ENCODE measurements at regions not wholly inside any gene's neighbourhood (a gene's known extent, or its start where the extent isn't known, plus 50 kb on each side); places are given as distances from the start of the nearest gene placed in this dataset.

- FAIRE-seq, result no peak
- DNase-seq (ENCODE audit: insufficient read length, low spot score), result no peak
- TF ChIP-seq PAX5 (IDR thresholded peaks at IDR 0.05; ENCODE audit: insufficient read depth, low read length, severe bottlenecking) (no peak), TAF1 (IDR thresholded peaks at IDR 0.05; ENCODE audit: low read depth, low read length) (no peak), SPI1 (IDR thresholded peaks at IDR 0.05; ENCODE audit: low read depth, low read length) (no peak), POU2F2 (IDR thresholded peaks at IDR 0.05; ENCODE audit: low read depth, low read length) (no peak), POLR2A (IDR thresholded peaks at IDR 0.05; ENCODE audit: low read depth, low read length) (no peak)
Measured at GRCh38 chr5:147049764-147050163, 171.2 kb upstream of the PPP2R2B start.

GRCh38 chr5:147050172-147050571 is 171.6 kb upstream of the PPP2R2B start:
- no peak for DNase-seq (ENCODE audit: insufficient read length, low spot score)
- no peak for FAIRE-seq
- TF ChIP-seq TAF1 (IDR thresholded peaks at IDR 0.05; ENCODE audit: low read depth, low read length) (no peak), POLR2AphosphoS5 (IDR thresholded peaks at IDR 0.05; ENCODE audit: low read depth, low read length) (no peak), PAX5 (IDR thresholded peaks at IDR 0.05; ENCODE audit: insufficient read depth, low read length, severe bottlenecking) (no peak), SPI1 (IDR thresholded peaks at IDR 0.05; ENCODE audit: low read depth, low read length) (no peak), POLR2A (IDR thresholded peaks at IDR 0.05; ENCODE audit: low read depth, low read length) (no peak), POU2F2 (IDR thresholded peaks at IDR 0.05; ENCODE audit: low read depth, low read length) (no peak)

GRCh38 chr5:147051193-147051592 is 172.6 kb upstream of the PPP2R2B start:
- DNase-seq (ENCODE audit: insufficient read length, low spot score) (no peak), FAIRE-seq (no peak)

DNA sequence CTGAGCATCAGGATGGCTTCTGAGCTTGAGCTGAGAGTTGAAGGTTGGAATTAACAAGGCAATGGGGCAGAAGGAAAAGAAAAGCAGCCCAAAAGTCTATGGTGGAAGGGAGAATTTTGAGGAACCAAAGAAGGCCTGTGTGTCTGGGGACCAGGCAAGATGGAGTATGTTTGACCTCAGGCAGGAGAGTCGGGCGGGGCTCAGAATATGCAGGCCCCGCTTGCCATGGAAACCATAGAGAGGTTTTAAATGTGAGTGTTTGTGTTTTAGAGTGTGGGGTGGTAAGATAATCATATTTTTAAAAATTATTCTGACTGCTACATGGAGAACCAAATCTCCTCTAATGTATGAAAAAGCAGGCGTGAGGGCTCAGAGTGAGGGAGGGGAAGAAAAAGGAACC is 174.0 kb upstream of the PPP2R2B start:
- DNase-seq (ENCODE audit: insufficient read length, low spot score), result no peak
- no peak for FAIRE-seq
- TF ChIP-seq POLR2AphosphoS5 (IDR thresholded peaks at IDR 0.05; ENCODE audit: low read depth, low read length) (no peak), TAF1 (IDR thresholded peaks at IDR 0.05; ENCODE audit: low read depth, low read length) (no peak), SPI1 (IDR thresholded peaks at IDR 0.05; ENCODE audit: low read depth, low read length) (no peak), PAX5 (IDR thresholded peaks at IDR 0.05; ENCODE audit: insufficient read depth, low read length, severe bottlenecking) (no peak), POU2F2 (IDR thresholded peaks at IDR 0.05; ENCODE audit: low read depth, low read length) (no peak), POLR2A (IDR thresholded peaks at IDR 0.05; ENCODE audit: low read depth, low read length) (no peak)

More at GRCh38 chr5:147051193-147051592, 172.6 kb upstream of the PPP2R2B start:
- TF ChIP-seq POLR2A (IDR thresholded peaks at IDR 0.05; ENCODE audit: low read depth, low read length) (no peak), SPI1 (IDR thresholded peaks at IDR 0.05; ENCODE audit: low read depth, low read length) (no peak)

DNA sequence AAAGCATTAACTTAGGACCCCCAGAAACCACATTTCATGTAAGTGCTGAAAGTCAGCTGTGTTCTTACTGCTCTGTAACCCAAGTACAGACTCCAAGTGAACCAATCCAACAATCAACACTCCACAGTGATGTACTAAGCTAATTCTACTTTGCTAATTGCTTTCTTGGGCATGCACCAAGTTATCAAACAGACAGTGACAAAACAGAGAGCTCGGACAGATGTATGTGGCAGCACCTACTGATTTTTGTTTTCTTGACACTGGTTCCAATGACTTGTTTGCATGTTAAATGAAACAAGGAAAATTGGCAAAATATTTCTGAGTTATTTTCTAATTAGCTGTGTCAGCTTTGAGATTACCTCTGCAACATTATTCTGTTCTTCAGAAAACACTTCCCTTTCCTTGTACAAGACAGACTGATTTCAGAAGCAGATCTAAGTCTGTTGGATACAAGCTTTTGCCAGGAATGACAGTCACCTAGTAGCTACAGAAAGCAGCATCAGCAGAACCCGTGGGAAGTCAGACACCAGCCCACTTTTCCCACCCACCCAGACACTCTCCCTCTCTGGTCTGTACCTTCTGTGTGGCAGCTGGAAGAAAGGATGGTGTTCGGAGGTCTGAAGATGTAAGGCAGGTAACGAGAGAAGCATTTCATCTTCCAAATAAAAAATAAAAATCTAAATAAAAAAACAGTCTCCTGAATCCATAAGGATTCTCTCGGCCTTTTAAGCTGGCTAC is 176.7 kb upstream of the PPP2R2B start:
- no peak for TF ChIP-seq TAF1 (IDR thresholded peaks at IDR 0.05; ENCODE audit: low read depth, low read length)
- TF ChIP-seq POU2F2 (IDR thresholded peaks at IDR 0.05; ENCODE audit: low read depth, low read length), result no peak
- no peak for TF ChIP-seq POLR2AphosphoS5 (IDR thresholded peaks at IDR 0.05; ENCODE audit: low read depth, low read length)
- TF ChIP-seq POLR2A (IDR thresholded peaks at IDR 0.05; ENCODE audit: low read depth, low read length), result no peak
- TF ChIP-seq SPI1 (IDR thresholded peaks at IDR 0.05; ENCODE audit: low read depth, low read length), result no peak
- TF ChIP-seq PAX5 (IDR thresholded peaks at IDR 0.05; ENCODE audit: insufficient read depth, low read length, severe bottlenecking), result no peak
- no peak for DNase-seq (ENCODE audit: insufficient read length, low spot score)
- no peak for FAIRE-seq

DNA sequence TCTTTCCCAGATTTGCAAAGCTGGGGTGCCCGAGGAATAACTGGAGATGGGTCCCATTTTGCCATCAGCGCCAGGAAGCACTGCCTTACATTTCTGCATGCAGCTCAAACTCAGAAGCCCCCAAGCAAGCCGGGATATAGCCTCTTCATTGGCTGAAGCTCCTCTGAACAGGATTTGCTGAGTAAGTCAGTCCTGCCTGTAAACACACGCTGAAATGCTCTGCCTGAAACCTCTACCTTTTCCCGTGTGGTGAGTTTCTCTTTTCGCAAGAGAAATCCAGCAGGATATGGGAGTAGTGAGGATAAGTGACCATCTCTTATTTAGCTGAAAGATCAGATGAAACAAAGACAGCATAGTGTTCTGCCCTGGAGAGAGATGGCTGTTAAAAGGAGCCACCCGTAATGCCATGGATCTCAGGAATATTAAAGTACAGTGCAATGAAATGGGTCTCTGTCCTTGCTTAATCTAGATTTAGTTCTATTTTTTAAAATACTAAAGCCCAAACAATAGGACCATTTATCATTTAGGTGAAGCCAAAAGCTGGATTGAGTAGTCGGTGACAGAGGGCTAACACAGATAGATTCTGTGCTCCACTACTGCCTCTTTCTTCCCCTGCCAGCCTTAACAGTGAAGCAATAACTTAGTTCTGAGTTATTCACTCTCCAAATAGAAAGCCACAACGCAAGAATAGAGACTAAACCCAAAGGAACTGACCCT is 177.5 kb upstream of the PPP2R2B start:
- TF ChIP-seq POLR2A (IDR thresholded peaks at IDR 0.05; ENCODE audit: low read depth, low read length), result no peak
- TF ChIP-seq PAX5 (IDR thresholded peaks at IDR 0.05; ENCODE audit: insufficient read depth, low read length, severe bottlenecking), result no peak
- no peak for TF ChIP-seq TAF1 (IDR thresholded peaks at IDR 0.05; ENCODE audit: low read depth, low read length)
- TF ChIP-seq SPI1 (IDR thresholded peaks at IDR 0.05; ENCODE audit: low read depth, low read length), result no peak
- no peak for TF ChIP-seq POLR2AphosphoS5 (IDR thresholded peaks at IDR 0.05; ENCODE audit: low read depth, low read length)
- TF ChIP-seq POU2F2 (IDR thresholded peaks at IDR 0.05; ENCODE audit: low read depth, low read length), result no peak
- DNase-seq (ENCODE audit: insufficient read length, low spot score) (no peak), FAIRE-seq (no peak)

DNA sequence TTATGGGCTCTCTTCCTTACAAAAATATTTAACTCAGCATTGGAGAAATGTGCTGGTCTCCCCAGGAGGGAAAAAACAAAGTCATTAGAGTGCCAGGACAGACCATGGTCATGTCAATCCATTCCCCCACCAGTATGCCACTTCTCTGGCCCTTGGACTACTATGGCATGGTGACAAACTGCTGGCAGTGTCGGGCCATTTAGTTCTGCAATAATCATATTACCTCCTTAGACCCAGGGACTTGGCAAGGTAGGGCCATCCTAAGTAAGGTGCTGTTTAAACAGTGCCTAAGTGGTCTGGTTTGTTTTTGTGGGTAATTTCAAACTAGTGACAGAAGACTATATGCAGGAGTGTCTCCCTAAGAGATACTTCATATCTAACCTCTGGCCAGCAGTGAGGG is 177.8 kb upstream of the STK32A start:
- no peak for FAIRE-seq
- no peak for DNase-seq (ENCODE audit: insufficient read length, low spot score)
- TF ChIP-seq POLR2A (IDR thresholded peaks at IDR 0.05; ENCODE audit: low read depth, low read length) (no peak), POLR2AphosphoS5 (IDR thresholded peaks at IDR 0.05; ENCODE audit: low read depth, low read length) (no peak), PAX5 (IDR thresholded peaks at IDR 0.05; ENCODE audit: insufficient read depth, low read length, severe bottlenecking) (no peak), SPI1 (IDR thresholded peaks at IDR 0.05; ENCODE audit: low read depth, low read length) (no peak), POU2F2 (IDR thresholded peaks at IDR 0.05; ENCODE audit: low read depth, low read length) (no peak), TAF1 (IDR thresholded peaks at IDR 0.05; ENCODE audit: low read depth, low read length) (no peak)

DNA sequence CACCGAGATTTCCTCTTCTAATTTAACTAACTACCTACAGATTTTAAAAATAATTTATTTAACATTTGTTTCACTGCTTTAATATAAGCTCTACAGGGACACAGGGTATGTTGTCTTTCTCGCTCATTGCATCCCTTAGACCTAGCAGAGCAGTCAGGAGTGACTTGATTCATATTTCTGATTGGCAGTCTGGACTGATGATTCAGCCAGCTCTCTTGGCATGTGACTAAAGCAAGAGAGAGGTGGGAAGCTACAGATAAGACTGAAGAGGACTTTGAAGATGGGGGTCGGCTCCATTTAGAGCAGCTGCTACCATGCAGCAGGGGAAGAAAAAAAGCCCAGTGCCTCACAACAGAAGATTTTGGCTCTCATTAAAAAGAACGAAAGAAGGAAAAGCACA is 173.4 kb upstream of the STK32A start:
- FAIRE-seq (no peak), DNase-seq (ENCODE audit: insufficient read length, low spot score) (no peak)
- TF ChIP-seq SPI1 (IDR thresholded peaks at IDR 0.05; ENCODE audit: low read depth, low read length), result no peak

DNA sequence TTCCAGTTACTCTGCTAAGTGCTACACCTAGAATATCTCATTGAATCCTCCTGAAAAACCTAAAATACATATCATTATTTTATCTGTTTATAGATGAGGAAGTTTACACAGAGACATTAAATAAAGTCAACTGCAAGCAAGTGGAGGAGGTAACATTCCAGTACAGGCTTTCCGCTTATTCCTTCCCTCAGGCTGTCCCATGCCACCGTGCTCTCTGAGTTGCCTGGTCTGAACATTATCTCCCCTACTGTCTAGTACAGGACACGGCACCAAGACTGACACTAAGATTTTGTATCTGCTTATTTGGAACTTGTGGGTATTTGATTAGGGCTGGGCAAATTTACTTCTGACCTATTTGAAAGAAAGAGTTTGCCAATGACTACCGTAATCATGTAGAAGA is 172.4 kb upstream of the STK32A start:
- TF ChIP-seq SPI1 (IDR thresholded peaks at IDR 0.05; ENCODE audit: low read depth, low read length), result no peak
- TF ChIP-seq POLR2AphosphoS5 (IDR thresholded peaks at IDR 0.05; ENCODE audit: low read depth, low read length), result no peak
- no peak for TF ChIP-seq PAX5 (IDR thresholded peaks at IDR 0.05; ENCODE audit: insufficient read depth, low read length, severe bottlenecking)
- TF ChIP-seq POLR2A (IDR thresholded peaks at IDR 0.05; ENCODE audit: low read depth, low read length), result no peak
- no peak for TF ChIP-seq POU2F2 (IDR thresholded peaks at IDR 0.05; ENCODE audit: low read depth, low read length)
- TF ChIP-seq TAF1 (IDR thresholded peaks at IDR 0.05; ENCODE audit: low read depth, low read length), result no peak
- FAIRE-seq (no peak), DNase-seq (ENCODE audit: insufficient read length, low spot score) (no peak)

DNA sequence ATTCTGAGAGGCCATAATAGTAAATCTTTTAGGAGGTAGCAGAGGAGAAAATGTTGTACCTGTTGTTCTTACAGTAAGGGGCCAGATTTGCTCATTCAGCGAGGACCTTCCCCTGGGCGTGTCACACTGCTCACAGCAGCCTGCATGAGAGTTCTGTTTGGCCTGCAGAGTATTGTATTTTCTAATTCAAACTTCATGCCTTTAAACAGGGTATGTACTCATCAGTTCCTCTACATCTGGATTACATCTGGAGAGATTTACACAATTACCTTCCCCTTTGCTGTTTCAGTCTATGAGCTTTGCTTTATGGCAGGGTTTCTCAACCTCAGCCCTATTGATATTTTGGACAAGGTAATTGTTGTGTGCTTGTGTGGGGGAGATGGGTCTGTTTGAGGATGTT is 170.9 kb upstream of the STK32A start:
- FAIRE-seq (no peak), DNase-seq (ENCODE audit: insufficient read length, low spot score) (no peak)
- TF ChIP-seq SPI1 (IDR thresholded peaks at IDR 0.05; ENCODE audit: low read depth, low read length) (no peak), PAX5 (IDR thresholded peaks at IDR 0.05; ENCODE audit: insufficient read depth, low read length, severe bottlenecking) (no peak), POU2F2 (IDR thresholded peaks at IDR 0.05; ENCODE audit: low read depth, low read length) (no peak), POLR2A (IDR thresholded peaks at IDR 0.05; ENCODE audit: low read depth, low read length) (no peak), TAF1 (IDR thresholded peaks at IDR 0.05; ENCODE audit: low read depth, low read length) (no peak), POLR2AphosphoS5 (IDR thresholded peaks at IDR 0.05; ENCODE audit: low read depth, low read length) (no peak)

All from GM12891 (cell line).